ENCODE measurements at regions not wholly inside any gene's neighbourhood (a gene's known extent, or its start where the extent isn't known, plus 50 kb on each side); places are given as distances from the start of the nearest gene placed in this dataset.
A peak's percentile ranks its signal among the peaks of the same experiment; 100 is the strongest.

GRCh38 chr5:8870959-8871355, 674.9 kb downstream of the SEMA5A start:
- no peak overlapping the region for H3K4me3 ChIP-seq (ENCODE audit: low read length)
- DNase-seq, result no peak
- WGBS (ENCODE audit: insufficient coverage), result 73% methylated on average over 4 of the region's 7 CpGs
- H3K27ac ChIP-seq (ENCODE audit: low read length), result no peak overlapping the region
- no peaks in the 10 kb centered on the region for H3K4me1 ChIP-seq (ENCODE audit: control insufficient read depth, insufficient read depth, low read length)
- H3K36me3 ChIP-seq (ENCODE audit: control insufficient read depth, insufficient read depth, low read length), result no peaks in the 10 kb centered on the region
- H3K27me3 ChIP-seq (ENCODE audit: control insufficient read depth, insufficient read depth, low read length), result peaks cover 2% of the 10 kb centered on the region
- no peaks in the 10 kb centered on the region for H3K9me3 ChIP-seq (replicated peaks; ENCODE audit: control insufficient read depth, low read depth, low read length)

DNA sequence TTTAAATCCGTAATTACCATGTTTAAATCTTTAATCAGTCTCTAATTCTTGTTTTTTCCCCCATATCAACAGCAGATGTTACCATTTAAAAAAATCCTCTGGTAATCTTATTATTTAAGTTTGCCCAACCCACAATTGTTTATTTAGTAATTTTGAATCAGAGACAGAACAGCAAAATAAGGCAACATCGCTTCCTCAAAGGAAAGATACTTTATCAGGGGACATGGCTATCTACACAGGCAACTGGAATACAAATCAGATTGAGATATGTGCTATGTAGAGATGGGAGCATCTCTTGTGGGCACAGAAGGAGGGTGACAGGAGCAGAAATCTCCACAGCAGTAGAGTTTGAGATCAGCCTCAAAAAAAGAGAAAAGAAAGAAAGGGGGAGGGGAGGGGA, 674.4 kb downstream of the SEMA5A start:
- no CpG with 5 or more reads among the region's 2 CpGs for WGBS (ENCODE audit: insufficient coverage)
- H3K27ac ChIP-seq (ENCODE audit: low read length), result no peak overlapping the region
- no peak for DNase-seq
- H3K4me1 ChIP-seq (ENCODE audit: control insufficient read depth, insufficient read depth, low read length), result no peaks in the 10 kb centered on the region
- H3K4me3 ChIP-seq (ENCODE audit: low read length), result no peak overlapping the region
- no peaks in the 10 kb centered on the region for H3K9me3 ChIP-seq (replicated peaks; ENCODE audit: control insufficient read depth, low read depth, low read length)
- H3K27me3 ChIP-seq (ENCODE audit: control insufficient read depth, insufficient read depth, low read length), result peaks cover 2% of the 10 kb centered on the region
- H3K36me3 ChIP-seq (ENCODE audit: control insufficient read depth, insufficient read depth, low read length), result no peaks in the 10 kb centered on the region

DNA sequence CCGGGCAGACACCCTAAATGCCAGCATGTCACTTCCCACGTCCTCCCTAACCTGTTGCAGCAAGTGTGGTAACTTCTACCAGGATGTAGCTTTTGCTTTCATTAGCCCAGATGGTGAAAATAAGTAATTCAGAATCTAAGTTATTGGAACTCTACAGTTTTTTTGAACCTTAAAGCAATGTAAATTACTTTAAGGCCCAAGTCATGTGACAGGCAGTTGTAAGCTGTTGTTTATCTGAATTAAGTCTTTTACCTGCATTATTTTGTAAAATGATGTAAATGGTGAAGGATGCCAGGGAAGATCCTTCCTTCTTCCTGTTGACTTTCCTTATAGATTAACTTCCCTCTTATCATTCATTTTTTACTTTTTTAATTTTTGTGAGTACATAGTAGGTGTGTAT, 670.2 kb downstream of the SEMA5A start:
- Histone ChIP-seq H3K36me3 (ENCODE audit: control insufficient read depth, insufficient read depth, low read length) (no peaks in the 10 kb centered on the region), H3K4me3 (ENCODE audit: low read length) (no peak overlapping the region), H3K27me3 (ENCODE audit: control insufficient read depth, insufficient read depth, low read length) (no peaks in the 10 kb centered on the region), H3K4me1 (ENCODE audit: control insufficient read depth, insufficient read depth, low read length) (no peaks in the 10 kb centered on the region), H3K27ac (ENCODE audit: low read length) (no peak overlapping the region), H3K9me3 (replicated peaks; ENCODE audit: control insufficient read depth, low read depth, low read length) (no peaks in the 10 kb centered on the region)
- WGBS (ENCODE audit: insufficient coverage), result no CpG with 5 or more reads among the region's 2 CpGs
- no peak for DNase-seq

GRCh38 chr5:8879248-8879647, 666.6 kb downstream of the SEMA5A start:
- Histone ChIP-seq H3K27me3 (ENCODE audit: control insufficient read depth, insufficient read depth, low read length) (no peaks in the 10 kb centered on the region), H3K9me3 (replicated peaks; ENCODE audit: control insufficient read depth, low read depth, low read length) (no peaks in the 10 kb centered on the region), H3K4me3 (ENCODE audit: low read length) (no peak overlapping the region), H3K27ac (ENCODE audit: low read length) (no peak overlapping the region), H3K4me1 (ENCODE audit: control insufficient read depth, insufficient read depth, low read length) (no peaks in the 10 kb centered on the region), H3K36me3 (ENCODE audit: control insufficient read depth, insufficient read depth, low read length) (no peaks in the 10 kb centered on the region)
- DNase-seq, result no peak
- WGBS (ENCODE audit: insufficient coverage), result no CpG with 5 or more reads among the region's 3 CpGs

DNA sequence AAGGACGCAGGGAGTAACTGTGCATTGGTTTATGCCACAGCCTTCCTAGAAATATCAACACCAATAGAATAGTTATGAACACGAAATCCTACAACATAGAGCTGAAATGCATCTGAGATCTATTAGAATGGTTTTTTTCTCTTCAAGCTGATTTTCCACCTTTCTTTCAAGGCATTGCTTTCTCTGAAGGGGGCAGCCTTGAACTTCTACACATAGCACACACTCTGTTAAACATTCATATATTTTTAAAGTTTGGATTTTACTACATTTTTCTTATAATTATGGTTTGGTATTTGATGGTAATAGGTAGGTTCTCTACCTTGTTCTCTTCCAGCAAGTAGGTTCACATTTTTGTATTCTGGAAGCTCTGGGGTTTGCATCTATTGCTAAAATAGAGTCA, 661.8 kb downstream of the SEMA5A start:
- Histone ChIP-seq H3K9me3 (replicated peaks; ENCODE audit: control insufficient read depth, low read depth, low read length) (peaks cover 2% of the 10 kb centered on the region), H3K4me1 (ENCODE audit: control insufficient read depth, insufficient read depth, low read length) (no peaks in the 10 kb centered on the region), H3K27ac (ENCODE audit: low read length) (no peak overlapping the region), H3K27me3 (ENCODE audit: control insufficient read depth, insufficient read depth, low read length) (no peaks in the 10 kb centered on the region), H3K4me3 (ENCODE audit: low read length) (no peak overlapping the region), H3K36me3 (ENCODE audit: control insufficient read depth, insufficient read depth, low read length) (no peaks in the 10 kb centered on the region)
- no peak for DNase-seq
- WGBS (ENCODE audit: insufficient coverage), result no CpG with 5 or more reads among the region's 2 CpGs

DNA sequence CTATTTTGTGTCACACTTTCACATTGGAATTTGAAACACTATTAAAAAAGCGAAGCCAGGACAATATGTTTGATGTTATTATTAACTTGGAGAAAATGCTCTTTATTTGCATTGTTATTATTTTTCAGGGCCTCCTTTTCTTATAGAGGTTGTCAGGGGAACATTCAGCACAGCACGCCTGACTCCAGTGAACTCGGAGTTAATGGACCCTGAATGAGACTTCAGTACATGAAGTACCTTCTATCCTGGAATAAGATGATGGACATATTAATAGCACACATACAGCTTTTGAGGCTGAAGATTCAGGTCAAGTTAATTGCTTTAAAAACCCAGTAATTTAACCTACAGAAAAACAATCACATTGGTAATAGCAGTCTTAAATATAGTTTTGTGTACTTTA, 652.9 kb downstream of the SEMA5A start:
- Histone ChIP-seq H3K27me3 (ENCODE audit: control insufficient read depth, insufficient read depth, low read length) (no peaks in the 10 kb centered on the region), H3K27ac (ENCODE audit: low read length) (no peak overlapping the region), H3K4me1 (ENCODE audit: control insufficient read depth, insufficient read depth, low read length) (no peaks in the 10 kb centered on the region), H3K4me3 (ENCODE audit: low read length) (no peak overlapping the region), H3K9me3 (replicated peaks; ENCODE audit: control insufficient read depth, low read depth, low read length) (no peaks in the 10 kb centered on the region), H3K36me3 (ENCODE audit: control insufficient read depth, insufficient read depth, low read length) (no peaks in the 10 kb centered on the region)
- DNase-seq, result no peak
- no CpG with 5 or more reads among the region's 3 CpGs for WGBS (ENCODE audit: insufficient coverage)

- WGBS (ENCODE audit: insufficient coverage), result no CpG with 5 or more reads among the region's 3 CpGs
- Histone ChIP-seq H3K36me3 (ENCODE audit: control insufficient read depth, insufficient read depth, low read length) (no peaks in the 10 kb centered on the region), H3K9me3 (replicated peaks; ENCODE audit: control insufficient read depth, low read depth, low read length) (no peaks in the 10 kb centered on the region)
Measured at GRCh38 chr5:8894031-8894430, 651.8 kb downstream of the SEMA5A start.

DNA sequence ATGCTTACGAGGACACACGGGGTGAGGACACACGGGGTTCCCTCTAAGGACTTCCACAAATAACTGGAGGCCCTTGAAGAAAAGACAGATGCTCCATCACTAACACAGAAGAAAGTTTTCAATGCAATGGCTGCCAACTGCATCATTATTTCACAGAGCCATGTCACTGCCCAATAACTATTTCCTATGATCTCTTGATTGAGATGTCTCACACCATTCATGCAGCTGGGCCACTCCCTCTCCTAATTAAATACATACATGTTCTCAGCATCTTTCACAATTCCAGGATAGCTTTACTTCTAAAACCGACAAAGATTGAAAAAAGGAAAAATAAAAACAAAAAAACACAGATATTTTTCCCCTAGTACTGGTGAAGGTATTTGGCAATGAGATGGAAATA, 650.8 kb downstream of the SEMA5A start:
- WGBS (ENCODE audit: insufficient coverage), result 68% methylated on average over 3 of the region's 4 CpGs
- H3K27me3 ChIP-seq (ENCODE audit: control insufficient read depth, insufficient read depth, low read length), result no peaks in the 10 kb centered on the region
- H3K4me1 ChIP-seq (ENCODE audit: control insufficient read depth, insufficient read depth, low read length), result no peaks in the 10 kb centered on the region
- no peaks in the 10 kb centered on the region for H3K9me3 ChIP-seq (replicated peaks; ENCODE audit: control insufficient read depth, low read depth, low read length)
- no peak for DNase-seq
- no peak overlapping the region for H3K4me3 ChIP-seq (ENCODE audit: low read length)
- H3K27ac ChIP-seq (ENCODE audit: low read length), result no peak overlapping the region
- H3K36me3 ChIP-seq (ENCODE audit: control insufficient read depth, insufficient read depth, low read length), result no peaks in the 10 kb centered on the region

More at GRCh38 chr5:8894031-8894430, 651.8 kb downstream of the SEMA5A start:
- Histone ChIP-seq H3K27ac (ENCODE audit: low read length) (no peak overlapping the region), H3K4me1 (ENCODE audit: control insufficient read depth, insufficient read depth, low read length) (no peaks in the 10 kb centered on the region), H3K27me3 (ENCODE audit: control insufficient read depth, insufficient read depth, low read length) (no peaks in the 10 kb centered on the region), H3K4me3 (ENCODE audit: low read length) (no peak overlapping the region)
- no peak for DNase-seq

DNA sequence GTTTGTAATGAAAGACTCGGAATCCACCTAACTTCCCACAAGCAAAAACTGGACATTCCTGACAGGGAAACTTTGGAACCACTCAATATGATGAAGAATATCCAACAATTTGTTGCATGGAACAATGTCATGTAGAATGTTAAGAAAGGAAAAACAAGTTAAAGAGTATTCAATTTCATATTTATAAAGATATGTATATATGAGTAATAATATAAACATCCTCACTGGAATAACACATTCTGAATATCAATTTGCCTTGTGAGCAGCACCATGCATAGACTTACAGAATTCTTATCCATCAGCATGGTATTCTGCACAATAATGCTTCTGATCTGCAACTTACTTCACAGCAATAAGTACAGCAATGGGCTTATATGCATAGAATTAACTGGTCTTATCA, 650.3 kb downstream of the SEMA5A start:
- H3K27me3 ChIP-seq (ENCODE audit: control insufficient read depth, insufficient read depth, low read length), result no peaks in the 10 kb centered on the region

GRCh38 chr5:8897316-8897715, 648.6 kb downstream of the SEMA5A start:
- Histone ChIP-seq H3K9me3 (replicated peaks; ENCODE audit: control insufficient read depth, low read depth, low read length) (no peaks in the 10 kb centered on the region), H3K27ac (ENCODE audit: low read length) (no peak overlapping the region), H3K4me1 (ENCODE audit: control insufficient read depth, insufficient read depth, low read length) (no peaks in the 10 kb centered on the region), H3K36me3 (ENCODE audit: control insufficient read depth, insufficient read depth, low read length) (no peaks in the 10 kb centered on the region), H3K27me3 (ENCODE audit: control insufficient read depth, insufficient read depth, low read length) (no peaks in the 10 kb centered on the region), H3K4me3 (ENCODE audit: low read length) (no peak overlapping the region)
- no CpG with 5 or more reads among the region's 5 CpGs for WGBS (ENCODE audit: insufficient coverage)
- DNase-seq, result no peak

More for the DNA sequence above, 650.3 kb downstream of the SEMA5A start:
- no peak overlapping the region for H3K4me3 ChIP-seq (ENCODE audit: low read length)
- H3K27ac ChIP-seq (ENCODE audit: low read length), result no peak overlapping the region
- no peak for DNase-seq
- no peaks in the 10 kb centered on the region for H3K4me1 ChIP-seq (ENCODE audit: control insufficient read depth, insufficient read depth, low read length)
- WGBS (ENCODE audit: insufficient coverage), result no CpG with 5 or more reads among the region's 1 CpG
- no peaks in the 10 kb centered on the region for H3K36me3 ChIP-seq (ENCODE audit: control insufficient read depth, insufficient read depth, low read length)
- no peaks in the 10 kb centered on the region for H3K9me3 ChIP-seq (replicated peaks; ENCODE audit: control insufficient read depth, low read depth, low read length)

GRCh38 chr5:8905021-8905420, 640.9 kb downstream of the SEMA5A start:
- no peaks in the 10 kb centered on the region for H3K36me3 ChIP-seq (ENCODE audit: control insufficient read depth, insufficient read depth, low read length)
- H3K27ac ChIP-seq (ENCODE audit: low read length), result no peak overlapping the region
- no peaks in the 10 kb centered on the region for H3K27me3 ChIP-seq (ENCODE audit: control insufficient read depth, insufficient read depth, low read length)
- H3K4me1 ChIP-seq (ENCODE audit: control insufficient read depth, insufficient read depth, low read length), result peaks cover 2% of the 10 kb centered on the region
- H3K9me3 ChIP-seq (replicated peaks; ENCODE audit: control insufficient read depth, low read depth, low read length), result no peaks in the 10 kb centered on the region
- H3K4me3 ChIP-seq (ENCODE audit: low read length), result no peak overlapping the region
- WGBS (ENCODE audit: insufficient coverage), result 29% methylated on average over 2 of the region's 2 CpGs
- peak; percentile 60 for DNase-seq

All from muscle of leg (tissue), 3 donors.